ENCODE measurements at regions not wholly inside any gene's neighbourhood (a gene's known extent, or its start where the extent isn't known, plus 50 kb on each side); places are given as distances from the start of the nearest gene placed in this dataset.

DNA sequence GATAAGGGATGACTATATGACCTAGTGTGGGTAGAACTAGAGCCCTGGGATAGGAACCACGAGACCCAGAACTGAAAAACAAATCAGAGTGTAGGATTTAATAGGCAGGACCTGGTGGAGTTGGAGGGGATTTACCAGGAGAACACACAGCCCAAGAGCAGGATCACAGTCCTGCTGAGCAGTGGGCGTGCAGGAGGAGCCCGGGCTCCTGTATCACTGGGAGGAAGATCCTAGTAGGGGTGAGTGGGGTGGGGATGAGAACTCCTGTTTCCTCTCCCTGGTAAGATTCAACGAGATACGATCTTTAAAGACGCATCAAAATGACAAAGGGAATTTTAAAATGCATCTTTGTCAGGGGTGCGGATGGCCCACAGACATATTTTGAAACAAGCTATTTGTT, 220.1 kb downstream of the GALC start:
- no peak for TF ChIP-seq ZNF260 (CRISPR knock-in tag; IDR thresholded peaks at IDR 0.05; ENCODE audit: borderline replicate concordance, low read depth)
- TF ChIP-seq, protein P1, sequence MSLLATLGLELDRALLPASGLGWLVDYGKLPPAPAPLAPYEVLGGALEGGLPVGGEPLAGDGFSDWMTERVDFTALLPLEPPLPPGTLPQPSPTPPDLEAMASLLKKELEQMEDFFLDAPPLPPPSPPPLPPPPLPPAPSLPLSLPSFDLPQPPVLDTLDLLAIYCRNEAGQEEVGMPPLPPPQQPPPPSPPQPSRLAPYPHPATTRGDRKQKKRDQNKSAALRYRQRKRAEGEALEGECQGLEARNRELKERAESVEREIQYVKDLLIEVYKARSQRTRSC (CRISPR knock-in tag; IDR thresholded peaks at IDR 0.05; ENCODE audit: low read depth): no peak
- TF ChIP-seq, protein P2, sequence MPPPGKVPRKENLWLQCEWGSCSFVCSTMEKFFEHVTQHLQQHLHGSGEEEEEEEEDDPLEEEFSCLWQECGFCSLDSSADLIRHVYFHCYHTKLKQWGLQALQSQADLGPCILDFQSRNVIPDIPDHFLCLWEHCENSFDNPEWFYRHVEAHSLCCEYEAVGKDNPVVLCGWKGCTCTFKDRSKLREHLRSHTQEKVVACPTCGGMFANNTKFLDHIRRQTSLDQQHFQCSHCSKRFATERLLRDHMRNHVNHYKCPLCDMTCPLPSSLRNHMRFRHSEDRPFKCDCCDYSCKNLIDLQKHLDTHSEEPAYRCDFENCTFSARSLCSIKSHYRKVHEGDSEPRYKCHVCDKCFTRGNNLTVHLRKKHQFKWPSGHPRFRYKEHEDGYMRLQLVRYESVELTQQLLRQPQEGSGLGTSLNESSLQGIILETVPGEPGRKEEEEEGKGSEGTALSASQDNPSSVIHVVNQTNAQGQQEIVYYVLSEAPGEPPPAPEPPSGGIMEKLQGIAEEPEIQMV (CRISPR knock-in tag; IDR thresholded peaks at IDR 0.05; ENCODE audit: low read depth): no peak
- TF ChIP-seq ZNF883 (CRISPR knock-in tag; IDR thresholded peaks at IDR 0.05; ENCODE audit: not compliant biosample characterization): no peak
- TF ChIP-seq, protein P3, sequence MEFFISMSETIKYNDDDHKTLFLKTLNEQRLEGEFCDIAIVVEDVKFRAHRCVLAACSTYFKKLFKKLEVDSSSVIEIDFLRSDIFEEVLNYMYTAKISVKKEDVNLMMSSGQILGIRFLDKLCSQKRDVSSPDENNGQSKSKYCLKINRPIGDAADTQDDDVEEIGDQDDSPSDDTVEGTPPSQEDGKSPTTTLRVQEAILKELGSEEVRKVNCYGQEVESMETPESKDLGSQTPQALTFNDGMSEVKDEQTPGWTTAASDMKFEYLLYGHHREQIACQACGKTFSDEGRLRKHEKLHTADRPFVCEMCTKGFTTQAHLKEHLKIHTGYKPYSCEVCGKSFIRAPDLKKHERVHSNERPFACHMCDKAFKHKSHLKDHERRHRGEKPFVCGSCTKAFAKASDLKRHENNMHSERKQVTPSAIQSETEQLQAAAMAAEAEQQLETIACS (CRISPR knock-in tag; IDR thresholded peaks at IDR 0.05): no peak
- no peak for TF ChIP-seq HDAC1 (CRISPR knock-in tag; IDR thresholded peaks at IDR 0.05)
- TF ChIP-seq HCFC1 (IDR thresholded peaks at IDR 0.05; ENCODE audit: low read depth, low read length): no peak
- TF ChIP-seq, protein P4, sequence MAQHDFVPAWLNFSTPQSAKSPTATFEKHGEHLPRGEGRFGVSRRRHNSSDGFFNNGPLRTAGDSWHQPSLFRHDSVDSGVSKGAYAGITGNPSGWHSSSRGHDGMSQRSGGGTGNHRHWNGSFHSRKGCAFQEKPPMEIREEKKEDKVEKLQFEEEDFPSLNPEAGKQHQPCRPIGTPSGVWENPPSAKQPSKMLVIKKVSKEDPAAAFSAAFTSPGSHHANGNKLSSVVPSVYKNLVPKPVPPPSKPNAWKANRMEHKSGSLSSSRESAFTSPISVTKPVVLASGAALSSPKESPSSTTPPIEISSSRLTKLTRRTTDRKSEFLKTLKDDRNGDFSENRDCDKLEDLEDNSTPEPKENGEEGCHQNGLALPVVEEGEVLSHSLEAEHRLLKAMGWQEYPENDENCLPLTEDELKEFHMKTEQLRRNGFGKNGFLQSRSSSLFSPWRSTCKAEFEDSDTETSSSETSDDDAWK (CRISPR knock-in tag; IDR thresholded peaks at IDR 0.05): no peak
- no peak for TF ChIP-seq ZFP36L1 (CRISPR knock-in tag; IDR thresholded peaks at IDR 0.05)
- TF ChIP-seq ZNF792 (CRISPR knock-in tag; IDR thresholded peaks at IDR 0.05): no peak
- TF ChIP-seq ZNF501 (CRISPR knock-in tag; IDR thresholded peaks at IDR 0.05): no peak
- TF ChIP-seq NFE2L1 (CRISPR knock-in tag; IDR thresholded peaks at IDR 0.05; ENCODE audit: borderline replicate concordance): no peak
- no peak for TF ChIP-seq FOXP1 (IDR thresholded peaks at IDR 0.05)
- TF ChIP-seq FOXP1 (CRISPR knock-in tag; IDR thresholded peaks at IDR 0.05): no peak
- TF ChIP-seq ZNF460 (CRISPR knock-in tag; IDR thresholded peaks at IDR 0.05; ENCODE audit: borderline replicate concordance): no peak
- no peak for TF ChIP-seq SMAD1 (CRISPR knock-in tag; IDR thresholded peaks at IDR 0.05; ENCODE audit: borderline replicate concordance, low read depth)
- no peak for TF ChIP-seq HNRNPK (IDR thresholded peaks at IDR 0.05; ENCODE audit: low read depth, low read length, poor library complexity, severe bottlenecking)
- TF ChIP-seq PTBP1 (IDR thresholded peaks at IDR 0.05; ENCODE audit: low read depth, low read length, poor library complexity, severe bottlenecking): no peak
- no peak for TF ChIP-seq ZNF879 (CRISPR knock-in tag; IDR thresholded peaks at IDR 0.05)
- TF ChIP-seq, protein P5, sequence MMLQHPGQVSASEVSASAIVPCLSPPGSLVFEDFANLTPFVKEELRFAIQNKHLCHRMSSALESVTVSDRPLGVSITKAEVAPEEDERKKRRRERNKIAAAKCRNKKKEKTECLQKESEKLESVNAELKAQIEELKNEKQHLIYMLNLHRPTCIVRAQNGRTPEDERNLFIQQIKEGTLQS (CRISPR knock-in tag; IDR thresholded peaks at IDR 0.05): no peak
- TF ChIP-seq ZNF563 (CRISPR knock-in tag; IDR thresholded peaks at IDR 0.05): no peak
- H3K9ac ChIP-seq (ENCODE audit: insufficient read depth, low read depth, low read length): no peak overlapping the region
- no peak for DNase-seq (ENCODE audit: low spot score)
- no peak for FAIRE-seq
- in situ Hi-C loops (cut with HindIII; ENCODE audit: extremely low pct_ligation_motif_present, low pct_unique_long_range_greater_than_20kb): no loop called here
- no peaks in the 10 kb centered on the region for H3K36me3 ChIP-seq (replicated peaks in 1 of 2; ENCODE audit: control insufficient read depth in 1 of 2, insufficient read depth in 2 of 2, low read length in 2 of 2)
- no peak overlapping the region for H3K4me3 ChIP-seq (replicated peaks in 1 of 3; ENCODE audit: insufficient read depth in 1 of 3, low read depth in 2 of 3, low read length in 3 of 3)
- H3K4me1 ChIP-seq (ENCODE audit: insufficient read depth, low read length): no peaks in the 10 kb centered on the region
- ChIA-PET CTCF (ENCODE audit: low intra/inter-chr PET ratio, low total read pairs) (no interaction called here), POLR2A (no interaction called here)
- H3K27ac ChIP-seq (ENCODE audit: extremely low read length, insufficient read depth, low read length): no peak overlapping the region
- no peaks in the 10 kb centered on the region; the same call in 1 of the 2 replicates for H3K9me3 ChIP-seq (ENCODE audit: low read length)
- intact Hi-C loops (cut with micrococcal nuclease; ENCODE audit: unreplicated experiment): no loop called here
- no peak overlapping the region for H3K4me2 ChIP-seq (ENCODE audit: low read depth, low read length)
- WGBS (ENCODE audit: low lambda C conversion rate): 38% methylated on average over 7 of the region's 7 CpGs
- no TSS peak for BruUV-seq (replicated peaks)
- no peaks in the 10 kb centered on the region for H4K20me1 ChIP-seq (ENCODE audit: insufficient read depth, low read length)
- no peak overlapping the region for H2AFZ ChIP-seq (ENCODE audit: low read length)
- no peaks in the 10 kb centered on the region for H3K79me2 ChIP-seq (ENCODE audit: insufficient read depth, low read length)
- H3K27me3 ChIP-seq (ENCODE audit: control insufficient read depth in 1 of 2, insufficient read depth in 2 of 2, low read length in 2 of 2): no peaks in the 10 kb centered on the region
- ATAC-seq: no peak
